ENCODE measurements at regions not wholly inside any gene's neighbourhood (a gene's known extent, or its start where the extent isn't known, plus 50 kb on each side); places are given as distances from the start of the nearest gene placed in this dataset.
"Not testable (repeated sequence)": the region's sequence is repeated elsewhere in the genome, so short reads cannot be mapped to it uniquely, and the experiment has no call there.

DNA sequence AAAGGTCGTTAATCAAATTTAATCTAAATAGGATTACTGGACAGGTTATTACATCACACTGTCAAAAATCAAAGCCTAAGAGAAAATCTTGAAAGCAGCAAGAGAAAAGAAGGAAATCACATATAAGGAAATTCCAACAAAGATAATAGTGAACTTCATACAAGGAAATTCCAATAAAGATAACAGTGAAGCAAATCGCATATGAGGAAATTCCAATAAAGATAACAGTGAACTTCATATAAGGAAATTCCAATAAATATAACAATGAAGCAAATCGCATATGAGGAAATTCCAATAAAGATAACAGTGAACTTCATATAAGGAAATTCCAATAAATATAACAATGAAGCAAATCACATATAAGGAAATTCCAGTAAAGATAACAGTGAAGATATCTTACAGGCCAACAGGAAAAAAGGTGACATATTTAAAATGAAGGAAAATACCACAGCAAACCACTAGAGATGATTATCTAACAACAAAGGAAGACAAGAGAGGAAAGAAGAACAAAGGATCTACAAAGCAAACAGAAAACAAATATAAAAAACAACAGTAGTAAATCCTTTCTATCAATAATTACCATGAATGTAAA, 787.7 kb downstream of the CCDC85A start:
- Histone ChIP-seq H3K27me3 (ENCODE audit: control insufficient read depth, insufficient read depth, low read length) (no peaks in the 10 kb centered on the region), H3K9me3 (ENCODE audit: control insufficient read depth in 2 of 2, low read length in 2 of 2) (peaks cover 0 to 8% of the 10 kb centered on the region in 2 experiments), H3K36me3 (ENCODE audit: control insufficient read depth, insufficient read depth, low read length) (no peaks in the 10 kb centered on the region), H3K4me1 (ENCODE audit: control insufficient read depth, insufficient read depth, low read length, poor library complexity, severe bottlenecking) (no peaks in the 10 kb centered on the region), H3K4me3 (ENCODE audit: low read depth, low read length) (no peak overlapping the region), H3K27ac (ENCODE audit: insufficient read depth, low read length, poor library complexity, severe bottlenecking) (no peak overlapping the region)
- Mint-ChIP-seq H3K4me1 (no peaks in the 10 kb centered on the region), H3K36me3 (no peaks in the 10 kb centered on the region), H3K27me3 (no peaks in the 10 kb centered on the region), H3K9me3 (peaks cover 2 to 14% (median 5%) of the 10 kb centered on the region in 7 donors), H3K4me3 (no peak overlapping the region), H3K27ac (no peak overlapping the region)
- ATAC-seq (ENCODE audit: low read depth in 2 of 2): no peak
- DNase-seq: no peak

- no peaks in the 10 kb centered on the region for H3K4me1 Mint-ChIP-seq
- H3K4me3 Mint-ChIP-seq: no peak overlapping the region
- Histone ChIP-seq H3K9me3 (ENCODE audit: control insufficient read depth in 2 of 2, low read length in 2 of 2) (peaks cover 3 to 23% of the 10 kb centered on the region in 2 experiments), H3K27ac (ENCODE audit: insufficient read depth, low read length, poor library complexity, severe bottlenecking) (no peak overlapping the region), H3K36me3 (ENCODE audit: control insufficient read depth, insufficient read depth, low read length) (no peaks in the 10 kb centered on the region), H3K4me3 (ENCODE audit: low read depth, low read length) (no peak overlapping the region), H3K27me3 (ENCODE audit: control insufficient read depth, insufficient read depth, low read length) (no peaks in the 10 kb centered on the region), H3K4me1 (ENCODE audit: control insufficient read depth, insufficient read depth, low read length, poor library complexity, severe bottlenecking) (no peaks in the 10 kb centered on the region)
- peak overlapping the region in 1 of 3 donors; percentile 74 for H3K27ac Mint-ChIP-seq
- H3K36me3 Mint-ChIP-seq: no peaks in the 10 kb centered on the region
- H3K27me3 Mint-ChIP-seq: no peaks in the 10 kb centered on the region
- ATAC-seq (ENCODE audit: low read depth in 2 of 2) (no peak), DNase-seq (no peak)
- peaks cover 4 to 30% (median 8%) of the 10 kb centered on the region in 7 donors for H3K9me3 Mint-ChIP-seq
Measured at GRCh38 chr2:56981554-56981953, 797.8 kb downstream of the CCDC85A start.

GRCh38 chr2:56985609-56986008, 801.8 kb downstream of the CCDC85A start:
- no peak for DNase-seq
- no peak for ATAC-seq (ENCODE audit: low read depth in 2 of 2)
- H3K27ac Mint-ChIP-seq: no peak overlapping the region
- H3K4me3 ChIP-seq (ENCODE audit: low read depth, low read length): no peak overlapping the region
- H3K36me3 ChIP-seq (ENCODE audit: control insufficient read depth, insufficient read depth, low read length): no peaks in the 10 kb centered on the region
- no peak overlapping the region for H3K4me3 Mint-ChIP-seq
- peaks cover 2 to 21% (median 9%) of the 10 kb centered on the region in 7 donors for H3K9me3 Mint-ChIP-seq
- no peaks in the 10 kb centered on the region for H3K4me1 ChIP-seq (ENCODE audit: control insufficient read depth, insufficient read depth, low read length, poor library complexity, severe bottlenecking)
- H3K27me3 Mint-ChIP-seq: no peaks in the 10 kb centered on the region
- no peaks in the 10 kb centered on the region for H3K27me3 ChIP-seq (ENCODE audit: control insufficient read depth, insufficient read depth, low read length)
- peaks cover under 1 to 12% of the 10 kb centered on the region in 2 experiments for H3K9me3 ChIP-seq (ENCODE audit: control insufficient read depth in 2 of 2, low read length in 2 of 2)
- H3K27ac ChIP-seq (ENCODE audit: insufficient read depth, low read length, poor library complexity, severe bottlenecking): no peak overlapping the region
- H3K4me1 Mint-ChIP-seq: no peaks in the 10 kb centered on the region
- H3K36me3 Mint-ChIP-seq: no peaks in the 10 kb centered on the region

DNA sequence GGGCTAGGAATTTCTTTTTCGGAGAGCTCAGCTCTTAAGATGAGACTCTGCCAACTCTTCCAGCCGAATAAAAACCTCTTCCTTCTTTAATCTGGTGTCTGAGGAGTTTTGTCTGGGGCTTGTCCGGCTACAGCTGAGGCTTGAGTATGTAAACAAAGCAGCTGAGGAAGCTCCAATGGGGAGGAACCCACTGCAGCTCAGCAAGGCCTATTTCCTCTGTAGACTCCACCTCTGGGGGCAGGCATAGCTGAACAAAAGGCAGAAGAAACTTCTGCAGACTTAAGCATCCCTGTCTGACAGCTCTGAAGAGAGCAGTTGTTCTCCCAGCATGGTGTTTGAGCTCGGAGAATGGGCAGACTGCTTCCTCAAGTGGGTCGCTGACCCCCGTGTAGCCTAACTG, 838.7 kb downstream of the CCDC85A start:
- no peak overlapping the region for H3K4me3 ChIP-seq (ENCODE audit: low read depth, low read length)
- DNase-seq (no peak), ATAC-seq (ENCODE audit: low read depth in 2 of 2) (no peak)
- Mint-ChIP-seq H3K9me3 (peaks cover 0 to 35% (median 12%) of the 10 kb centered on the region in 7 donors), H3K4me1 (no peaks in the 10 kb centered on the region), H3K4me3 (no peak overlapping the region), H3K27me3 (no peaks in the 10 kb centered on the region), H3K36me3 (no peaks in the 10 kb centered on the region), H3K27ac (no peak overlapping the region)
- no peaks in the 10 kb centered on the region for H3K4me1 ChIP-seq (ENCODE audit: control insufficient read depth, insufficient read depth, low read length, poor library complexity, severe bottlenecking)
- H3K9me3 ChIP-seq (ENCODE audit: control insufficient read depth in 2 of 2, low read length in 2 of 2): peaks cover 0 to 2% of the 10 kb centered on the region in 2 experiments
- no peak overlapping the region for H3K27ac ChIP-seq (ENCODE audit: insufficient read depth, low read length, poor library complexity, severe bottlenecking)
- H3K27me3 ChIP-seq (ENCODE audit: control insufficient read depth, insufficient read depth, low read length): no peaks in the 10 kb centered on the region
- no peaks in the 10 kb centered on the region for H3K36me3 ChIP-seq (ENCODE audit: control insufficient read depth, insufficient read depth, low read length)

GRCh38 chr2:57044931-57045635, 861.3 kb downstream of the CCDC85A start:
- no peak overlapping the region for H3K4me3 Mint-ChIP-seq
- H3K27me3 Mint-ChIP-seq: no peaks in the 10 kb centered on the region
- H3K36me3 Mint-ChIP-seq: no peaks in the 10 kb centered on the region
- no peak for DNase-seq
- no peak overlapping the region for H3K27ac Mint-ChIP-seq
- Histone ChIP-seq H3K4me1 (ENCODE audit: control insufficient read depth, insufficient read depth, low read length, poor library complexity, severe bottlenecking) (no peaks in the 10 kb centered on the region), H3K4me3 (ENCODE audit: low read depth, low read length) (no peak overlapping the region), H3K27ac (ENCODE audit: insufficient read depth, low read length, poor library complexity, severe bottlenecking) (no peak overlapping the region), H3K27me3 (ENCODE audit: control insufficient read depth, insufficient read depth, low read length) (no peaks in the 10 kb centered on the region), H3K36me3 (ENCODE audit: control insufficient read depth, insufficient read depth, low read length) (no peaks in the 10 kb centered on the region), H3K9me3 (ENCODE audit: control insufficient read depth in 2 of 2, low read length in 2 of 2) (peaks cover 0 to 3% of the 10 kb centered on the region in 2 experiments)
- no peaks in the 10 kb centered on the region for H3K4me1 Mint-ChIP-seq
- ATAC-seq (ENCODE audit: low read depth in 2 of 2): no peak
- H3K9me3 Mint-ChIP-seq: peaks cover 0 to 25% (median 7%) of the 10 kb centered on the region in 7 donors

- ATAC-seq (ENCODE audit: low read depth in 2 of 2) (no peak), DNase-seq (no peak)
- no peak overlapping the region for H3K27ac Mint-ChIP-seq
- H3K27me3 ChIP-seq (ENCODE audit: control insufficient read depth, insufficient read depth, low read length): no peaks in the 10 kb centered on the region
- H3K4me3 Mint-ChIP-seq: no peak overlapping the region
- H3K36me3 ChIP-seq (ENCODE audit: control insufficient read depth, insufficient read depth, low read length): no peaks in the 10 kb centered on the region
- no peak overlapping the region for H3K27ac ChIP-seq (ENCODE audit: insufficient read depth, low read length, poor library complexity, severe bottlenecking)
- no peak overlapping the region for H3K4me3 ChIP-seq (ENCODE audit: low read depth, low read length)
- H3K9me3 ChIP-seq (ENCODE audit: control insufficient read depth in 2 of 2, low read length in 2 of 2): peaks cover 0 to 3% of the 10 kb centered on the region in 2 experiments
- no peaks in the 10 kb centered on the region for H3K36me3 Mint-ChIP-seq
- no peaks in the 10 kb centered on the region for H3K27me3 Mint-ChIP-seq
- peaks cover 0 to 16% (median 5%) of the 10 kb centered on the region in 7 donors for H3K9me3 Mint-ChIP-seq
- no peaks in the 10 kb centered on the region for H3K4me1 ChIP-seq (ENCODE audit: control insufficient read depth, insufficient read depth, low read length, poor library complexity, severe bottlenecking)
- no peaks in the 10 kb centered on the region for H3K4me1 Mint-ChIP-seq
Measured at GRCh38 chr2:57049273-57049672, 865.5 kb downstream of the CCDC85A start.

- Mint-ChIP-seq H3K27ac (no peak overlapping the region), H3K4me3 (no peak overlapping the region), H3K27me3 (no peaks in the 10 kb centered on the region), H3K4me1 (no peaks in the 10 kb centered on the region), H3K36me3 (no peaks in the 10 kb centered on the region), H3K9me3 (peaks cover 0 to 17% (median 5%) of the 10 kb centered on the region in 7 donors)
- no peaks in the 10 kb centered on the region for H3K4me1 ChIP-seq (ENCODE audit: control insufficient read depth, insufficient read depth, low read length, poor library complexity, severe bottlenecking)
- ATAC-seq (ENCODE audit: low read depth in 2 of 2): no peak
- no peak overlapping the region for H3K4me3 ChIP-seq (ENCODE audit: low read depth, low read length)
- no peak for DNase-seq
- no peaks in the 10 kb centered on the region for H3K36me3 ChIP-seq (ENCODE audit: control insufficient read depth, insufficient read depth, low read length)
- peaks cover 0 to 3% of the 10 kb centered on the region in 2 experiments for H3K9me3 ChIP-seq (ENCODE audit: control insufficient read depth in 2 of 2, low read length in 2 of 2)
- H3K27ac ChIP-seq (ENCODE audit: insufficient read depth, low read length, poor library complexity, severe bottlenecking): no peak overlapping the region
- no peaks in the 10 kb centered on the region for H3K27me3 ChIP-seq (ENCODE audit: control insufficient read depth, insufficient read depth, low read length)
Measured at GRCh38 chr2:57050007-57050406, 866.2 kb downstream of the CCDC85A start.

- not testable (repeated sequence) for DNase-seq; H3K4me3 Mint-ChIP-seq; H3K27me3 ChIP-seq (ENCODE audit: control insufficient read depth, insufficient read depth, low read length); H3K4me3 ChIP-seq (ENCODE audit: low read depth, low read length); H3K36me3 ChIP-seq (ENCODE audit: control insufficient read depth, insufficient read depth, low read length); H3K9me3 ChIP-seq (ENCODE audit: control insufficient read depth in 2 of 2, low read length in 2 of 2); H3K27ac ChIP-seq (ENCODE audit: insufficient read depth, low read length, poor library complexity, severe bottlenecking); H3K27ac Mint-ChIP-seq; H3K36me3 Mint-ChIP-seq; H3K4me1 Mint-ChIP-seq; H3K27me3 Mint-ChIP-seq; ATAC-seq (ENCODE audit: low read depth in 2 of 2); H3K4me1 ChIP-seq (ENCODE audit: control insufficient read depth, insufficient read depth, low read length, poor library complexity, severe bottlenecking)
- H3K9me3 Mint-ChIP-seq: peaks cover 4 to 17% (median 5%) of the 10 kb centered on the region in 7 donors
Measured at GRCh38 chr2:57066301-57066700, 882.5 kb downstream of the CCDC85A start.

All from CD4-positive, CD25-positive, alpha-beta regulatory T cell (primary cell).